SU-DHL-6 (cell line): ENCODE measurements at regions not wholly inside any gene's neighbourhood (a gene's known extent, or its start where the extent isn't known, plus 50 kb on each side); places are given as distances from the start of the nearest gene placed in this dataset.

ENCODE experiments used
- H2AFZ ChIP-seq: fragments of 200-600 bp; sonication (generic); 2 replicates; pipeline ENCODE4 v1.6.1; 2014; ENCODE audit warnings: low read depth, mild to moderate bottlenecking, moderate library complexity, mixed read lengths, antibody characterized with exemption, low read length; ENCODE audit not compliant: severe bottlenecking
- H3F3A ChIP-seq: fragments of 200-600 bp; shearing (Covaris generic); 2 replicates; pipeline ENCODE4 v1.6.0; 2016; ENCODE audit warnings: antibody characterized with exemption, mild to moderate bottlenecking; ENCODE audit not compliant: insufficient read depth
- H3K27ac ChIP-seq: fragments of 200-600 bp; sonication (generic); 2 replicates; pipeline ENCODE4 v1.5.1; 2016; ENCODE audit warnings: low read depth, mild to moderate bottlenecking, low read length, moderate library complexity, mixed read lengths
- H3K27me3 ChIP-seq: fragments of 200-600 bp; sonication (generic), shearing (Covaris generic); 2 replicates; pipeline ENCODE4 v1.6.0; 2014; ENCODE audit warnings: mild to moderate bottlenecking, low read length
- H3K36me3 ChIP-seq: fragments of 200-600 bp; sonication (generic); 2 replicates; pipeline ENCODE4 v1.6.1; 2014; ENCODE audit warnings: mild to moderate bottlenecking, low read length, mixed read lengths
- H3K4me2 ChIP-seq: fragments of 300-600, 200-600 bp; shearing (Covaris generic), sonication (generic); 2 replicates; pipeline ENCODE4 v1.6.0; 2014; ENCODE audit warnings: low read length, low read depth, mild to moderate bottlenecking; ENCODE audit not compliant: poor library complexity, severe bottlenecking
- H3K4me3 ChIP-seq: fragments of 200-600 bp; sonication (generic); 2 replicates; pipeline ENCODE4 v1.5.1; 2014; ENCODE audit warnings: antibody characterized with exemption, low read length, mild to moderate bottlenecking, mixed read lengths; ENCODE audit not compliant: insufficient read depth, poor library complexity, severe bottlenecking
- H3K79me2 ChIP-seq: fragments of 200-600 bp; sonication (generic); 2 replicates; pipeline ENCODE4 v1.6.1; 2014; ENCODE audit warnings: mild to moderate bottlenecking, low read length, moderate library complexity; ENCODE audit not compliant: insufficient read depth
- H3K9ac ChIP-seq: fragments of 200-600 bp; sonication (generic); 2 replicates; pipeline ENCODE4 v1.7.0; 2014; ENCODE audit warnings: mild to moderate bottlenecking, low read length
- H3K9me2 ChIP-seq: fragments of 200-600 bp; sonication (generic); replicated peaks from 2 replicates; pipeline ENCODE4 v1.6.1; 2014; ENCODE audit warnings: low read length; ENCODE audit not compliant: insufficient read depth
- H3K9me3 ChIP-seq: fragments of 200-600 bp; sonication (generic); 2 replicates; pipeline ENCODE4 v1.6.1; 2014; ENCODE audit warnings: low read length, mixed read lengths; ENCODE audit not compliant: insufficient read depth
- H4K20me1 ChIP-seq: fragments of 200-600 bp; sonication (generic); 2 replicates; pipeline ENCODE4 v1.6.1; 2014; ENCODE audit warnings: low read depth, mild to moderate bottlenecking, antibody characterized with exemption, low read length, moderate library complexity, mixed read lengths
- CTCF ChIP-seq: fragments of 200-600 bp; sonication (generic); IDR thresholded peaks from one replicate; pipeline ENCODE4 v1.5.1; 2017; ENCODE audit warnings: antibody characterized with exemption, mild to moderate bottlenecking, low read length, moderate library complexity; ENCODE audit not compliant: insufficient read depth, poor library complexity, severe bottlenecking
- EZH2phosphoT487 ChIP-seq: fragments of 200-600 bp; sonication (generic), shearing (Covaris generic); conservative IDR thresholded peaks from 2 replicates; pipeline ENCODE4 v1.6.1; 2018; ENCODE audit warnings: mild to moderate bottlenecking, antibody characterized with exemption, low read length, moderate library complexity, mixed read lengths

- no peak overlapping the region for H3K4me3 ChIP-seq
- no peaks in the 10 kb centered on the region for H3K9me3 ChIP-seq
- no peaks in the 10 kb centered on the region for H3K79me2 ChIP-seq
- no peaks in the 10 kb centered on the region for H4K20me1 ChIP-seq
- TF ChIP-seq EZH2phosphoT487 (no peak), CTCF (no peak)
- no peak overlapping the region for H3K9ac ChIP-seq
- H3K27me3 ChIP-seq = no peaks in the 10 kb centered on the region
- no peaks in the 10 kb centered on the region for H3F3A ChIP-seq
- no peak overlapping the region for H3K27ac ChIP-seq
- H3K36me3 ChIP-seq = no peaks in the 10 kb centered on the region
- no peaks in the 10 kb centered on the region for H3K9me2 ChIP-seq
- H3K4me2 ChIP-seq = no peak overlapping the region
- no peak overlapping the region for H2AFZ ChIP-seq
These were observed 502.5 kb downstream of the PCDH17 start for GRCh38 chr13:58134012-58134411.

GRCh38 chr13:58134525-58134924 is 503.0 kb downstream of the PCDH17 start:
- no peaks in the 10 kb centered on the region for H3K9me3 ChIP-seq
- H3K9me2 ChIP-seq = no peaks in the 10 kb centered on the region
- H3K4me3 ChIP-seq = no peak overlapping the region
- H3K9ac ChIP-seq = no peak overlapping the region
- TF ChIP-seq CTCF = no peak
- TF ChIP-seq EZH2phosphoT487 = no peak
- no peak overlapping the region for H3K27ac ChIP-seq
- H4K20me1 ChIP-seq = no peaks in the 10 kb centered on the region
- H3K4me2 ChIP-seq = no peak overlapping the region
- H2AFZ ChIP-seq = no peak overlapping the region
- H3F3A ChIP-seq = no peaks in the 10 kb centered on the region
- H3K36me3 ChIP-seq = no peaks in the 10 kb centered on the region
- no peaks in the 10 kb centered on the region for H3K27me3 ChIP-seq
- H3K79me2 ChIP-seq = no peaks in the 10 kb centered on the region

GRCh38 chr13:58142952-58143351 is 511.4 kb downstream of the PCDH17 start:
- H3K36me3 ChIP-seq = no peaks in the 10 kb centered on the region
- no peaks in the 10 kb centered on the region; the same call in 1 of the 2 replicates for H3K9me3 ChIP-seq

More at GRCh38 chr13:58142952-58143351, 511.4 kb downstream of the PCDH17 start:
- no peak overlapping the region for H3K27ac ChIP-seq
- H4K20me1 ChIP-seq = no peaks in the 10 kb centered on the region
- no peaks in the 10 kb centered on the region for H3K79me2 ChIP-seq
- H3K4me2 ChIP-seq = no peak overlapping the region
- no peaks in the 10 kb centered on the region for H3K9me2 ChIP-seq
- H3K27me3 ChIP-seq = no peaks in the 10 kb centered on the region
- H3F3A ChIP-seq = no peaks in the 10 kb centered on the region
- H3K9ac ChIP-seq = no peak overlapping the region
- no peak overlapping the region for H2AFZ ChIP-seq
- H3K4me3 ChIP-seq = no peak overlapping the region
- TF ChIP-seq CTCF (no peak), EZH2phosphoT487 (no peak)
